GM20000 (cell line): ENCODE measurements at regions not wholly inside any gene's neighbourhood (a gene's known extent, or its start where the extent isn't known, plus 50 kb on each side); places are given as distances from the start of the nearest gene placed in this dataset.

ENCODE experiments used
- DNase-seq: peaks from one replicate; pipeline ENCODE4 v3.0.0; 2012; ENCODE audit warnings: low spot score
- TF ChIP-seq, protein P1 (sequence below): IDR thresholded peaks from 2 replicates; pipeline ENCODE4 v1.5.1; 2012; ENCODE audit warnings: mild to moderate bottlenecking, control low read depth; ENCODE audit errors: extremely low read depth, missing control alignments

GRCh38 chr1:82466891-82467290 is 666.2 kb downstream of the ADGRL2 start:
- TF ChIP-seq, protein P1, sequence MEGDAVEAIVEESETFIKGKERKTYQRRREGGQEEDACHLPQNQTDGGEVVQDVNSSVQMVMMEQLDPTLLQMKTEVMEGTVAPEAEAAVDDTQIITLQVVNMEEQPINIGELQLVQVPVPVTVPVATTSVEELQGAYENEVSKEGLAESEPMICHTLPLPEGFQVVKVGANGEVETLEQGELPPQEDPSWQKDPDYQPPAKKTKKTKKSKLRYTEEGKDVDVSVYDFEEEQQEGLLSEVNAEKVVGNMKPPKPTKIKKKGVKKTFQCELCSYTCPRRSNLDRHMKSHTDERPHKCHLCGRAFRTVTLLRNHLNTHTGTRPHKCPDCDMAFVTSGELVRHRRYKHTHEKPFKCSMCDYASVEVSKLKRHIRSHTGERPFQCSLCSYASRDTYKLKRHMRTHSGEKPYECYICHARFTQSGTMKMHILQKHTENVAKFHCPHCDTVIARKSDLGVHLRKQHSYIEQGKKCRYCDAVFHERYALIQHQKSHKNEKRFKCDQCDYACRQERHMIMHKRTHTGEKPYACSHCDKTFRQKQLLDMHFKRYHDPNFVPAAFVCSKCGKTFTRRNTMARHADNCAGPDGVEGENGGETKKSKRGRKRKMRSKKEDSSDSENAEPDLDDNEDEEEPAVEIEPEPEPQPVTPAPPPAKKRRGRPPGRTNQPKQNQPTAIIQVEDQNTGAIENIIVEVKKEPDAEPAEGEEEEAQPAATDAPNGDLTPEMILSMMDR: no peak
- no peak for DNase-seq

DNA sequence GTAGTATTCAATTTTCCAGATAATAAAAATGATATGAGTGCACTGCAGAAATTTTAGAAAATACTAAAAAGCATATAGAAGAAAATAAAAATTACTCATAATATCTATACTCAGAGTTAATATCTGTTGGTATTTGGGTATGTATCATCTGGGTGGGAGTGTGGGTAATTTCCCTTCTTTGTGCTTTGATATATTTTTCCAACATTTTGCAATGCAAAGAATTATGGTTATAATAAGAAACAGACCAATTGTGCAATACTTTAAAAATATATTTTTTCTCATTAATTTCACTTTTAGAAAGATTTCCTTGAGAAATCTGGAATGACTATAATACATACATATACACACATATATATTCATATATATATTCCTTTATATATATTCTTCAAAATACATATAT is 665.7 kb downstream of the ADGRL2 start:
- TF ChIP-seq, protein P1: no peak
- no peak for DNase-seq

GRCh38 chr1:82465024-82465423 is 664.3 kb downstream of the ADGRL2 start:
- no peak for DNase-seq
- TF ChIP-seq, protein P1: no peak

DNA sequence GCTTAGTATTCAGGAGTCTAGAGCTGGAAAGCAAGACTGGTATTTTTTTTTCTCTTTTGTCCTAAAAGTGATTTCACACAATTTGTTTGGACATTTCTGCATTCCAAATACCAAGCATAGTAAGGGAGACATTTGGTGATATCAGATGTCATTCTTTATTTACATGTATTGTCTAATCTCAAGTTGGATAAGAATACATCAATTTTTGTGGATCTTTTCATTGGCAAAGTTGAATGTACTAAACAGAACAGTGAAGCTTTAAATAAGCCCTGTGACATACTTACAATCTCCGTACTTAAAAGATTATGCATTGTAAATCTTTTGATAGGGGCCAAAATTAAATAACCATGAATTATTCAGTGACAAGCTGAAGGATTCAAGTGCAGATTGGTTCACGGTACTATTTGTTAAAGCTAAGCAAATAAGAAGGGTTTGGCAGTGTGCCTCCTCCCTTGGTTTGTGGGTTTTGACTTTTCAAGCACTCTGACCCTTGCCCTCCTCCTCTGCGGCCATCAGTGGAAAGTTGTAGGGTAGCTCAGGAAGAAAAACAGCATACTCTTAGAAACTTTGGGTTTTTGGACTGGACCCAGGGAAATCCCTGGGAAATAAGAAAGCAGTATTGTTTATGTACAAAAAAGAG is 663.7 kb downstream of the ADGRL2 start:
- TF ChIP-seq, protein P1: no peak

GRCh38 chr1:82463951-82464350 is 663.2 kb downstream of the ADGRL2 start:
- TF ChIP-seq, protein P1: no peak
- no peak for DNase-seq

More for the DNA sequence above, 663.7 kb downstream of the ADGRL2 start:
- DNase-seq: no peak

DNA sequence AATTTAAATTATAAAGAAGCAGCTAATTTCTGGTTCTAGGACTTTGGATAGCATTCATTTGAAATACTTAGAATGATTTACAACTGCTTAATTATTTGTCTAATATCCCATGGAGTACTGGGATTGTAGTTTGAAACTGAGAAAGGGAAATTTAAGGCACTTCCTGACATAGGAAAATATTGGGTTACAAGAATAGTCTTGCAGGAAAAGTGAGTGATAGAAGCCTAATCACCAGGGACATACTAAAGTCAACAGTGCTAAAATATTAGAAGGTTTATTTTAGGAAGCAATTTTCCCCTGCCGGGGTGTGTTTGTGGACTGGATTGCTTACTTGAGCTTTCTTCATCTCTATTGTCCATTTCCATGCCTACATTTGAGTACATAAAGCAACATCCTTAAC is 661.6 kb downstream of the ADGRL2 start:
- TF ChIP-seq, protein P1: no peak
- DNase-seq: no peak

DNA sequence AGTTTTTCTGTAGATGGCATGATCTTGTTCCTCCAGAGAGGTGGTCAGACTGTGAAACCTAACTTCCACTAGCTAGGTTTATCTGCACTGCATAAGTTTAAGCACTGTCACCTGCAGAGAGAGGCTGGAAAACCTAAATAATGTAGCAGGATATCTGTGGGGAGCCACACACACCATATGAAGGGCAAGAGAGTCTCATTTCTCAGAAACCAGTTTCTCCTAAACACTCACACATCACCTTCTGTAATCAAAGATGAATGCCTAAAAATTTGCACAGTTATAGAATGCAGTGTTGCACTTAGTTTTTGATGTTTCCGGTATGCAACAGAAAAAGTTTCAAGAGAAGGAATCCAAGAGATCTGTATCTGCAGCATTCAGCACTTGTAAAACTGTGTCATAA is 654.6 kb downstream of the ADGRL2 start:
- TF ChIP-seq, protein P1: no peak
- no peak for DNase-seq
